HEK293 (cell line): ENCODE measurements at regions not wholly inside any gene's neighbourhood (a gene's known extent, or its start where the extent isn't known, plus 50 kb on each side); places are given as distances from the start of the nearest gene placed in this dataset.
A peak's percentile ranks its signal among the peaks of the same experiment; 100 is the strongest.

Source experiments
- ATF2 ChIP-seq: fragments of 450-650 bp; formaldehyde crosslinking; IDR thresholded peaks from 2 replicates; pipeline ENCODE4 v1.5.1; 2016; ENCODE audit warnings: missing biosample characterization, missing genetic modification characterization, low read depth
- BCL11A ChIP-seq: fragments of 450-650 bp; formaldehyde crosslinking; IDR thresholded peaks from 2 replicates; pipeline ENCODE4 v1.5.1; 2016; ENCODE audit warnings: low read depth, missing biosample characterization, missing genetic modification characterization
- GLI2 ChIP-seq: fragments of 450-650 bp; formaldehyde crosslinking; IDR thresholded peaks from 2 replicates; pipeline ENCODE4; 2017; ENCODE audit warnings: missing biosample characterization, missing genetic modification characterization, low read depth, borderline replicate concordance
- GLIS2 ChIP-seq: fragments of 450-650 bp; formaldehyde crosslinking; IDR thresholded peaks from 2 replicates; pipeline ENCODE4 v1.5.1; 2016; ENCODE audit warnings: missing biosample characterization, missing genetic modification characterization
- HOXA7 ChIP-seq: sonication (generic); formaldehyde crosslinking; IDR thresholded peaks from 2 replicates; pipeline ENCODE4 v1.8.1; 2022; ENCODE audit warnings: missing genetic modification reagents, borderline replicate concordance
- INSM2 ChIP-seq: fragments of 450-650 bp; formaldehyde crosslinking; IDR thresholded peaks from 2 replicates; pipeline ENCODE4 v1.5.1; 2016; ENCODE audit warnings: missing biosample characterization, missing genetic modification characterization
- KLF1 ChIP-seq: fragments of 450-650 bp; formaldehyde crosslinking; IDR thresholded peaks from 2 replicates; pipeline ENCODE4 v1.5.1; 2016; ENCODE audit warnings: missing biosample characterization, missing genetic modification characterization
- TRIM28 ChIP-seq: IDR thresholded peaks from 2 replicates; pipeline ENCODE4 v1.6.1; 2011; ENCODE audit warnings: low read length, control low read depth, borderline replicate concordance
- ZNF114 ChIP-seq: fragments of 450-650 bp; formaldehyde crosslinking; IDR thresholded peaks from 2 replicates; pipeline ENCODE4 v1.5.0; 2017; ENCODE audit warnings: missing biosample characterization, missing genetic modification characterization
- ZNF239 ChIP-seq: fragments of 450-650 bp; formaldehyde crosslinking; IDR thresholded peaks from 2 replicates; pipeline ENCODE4 v1.5.1; 2016; ENCODE audit warnings: missing biosample characterization, missing genetic modification characterization
- ZNF24 ChIP-seq: fragments of 450-650 bp; formaldehyde crosslinking; IDR thresholded peaks from 2 replicates; pipeline ENCODE4 v1.5.1; 2016; ENCODE audit warnings: missing biosample characterization, missing genetic modification characterization
- ZNF341 ChIP-seq: fragments of 450-650 bp; formaldehyde crosslinking; IDR thresholded peaks from 2 replicates; pipeline ENCODE4; 2016; ENCODE audit warnings: low read depth, missing biosample characterization, missing genetic modification characterization
- ZNF354C ChIP-seq: fragments of 450-650 bp; formaldehyde crosslinking; IDR thresholded peaks from 2 replicates; pipeline ENCODE4 v1.5.1; 2016; ENCODE audit warnings: missing biosample characterization, missing genetic modification characterization, low read depth, borderline replicate concordance
- ZNF391 ChIP-seq: fragments of 450-650 bp; formaldehyde crosslinking; IDR thresholded peaks from 2 replicates; pipeline ENCODE4 v1.5.1; 2016; ENCODE audit warnings: low read depth, missing biosample characterization, missing genetic modification characterization, borderline replicate concordance
- ZNF473 ChIP-seq: fragments of 450-650 bp; formaldehyde crosslinking; IDR thresholded peaks from 2 replicates; pipeline ENCODE4 v1.5.1; 2017; ENCODE audit warnings: missing biosample characterization, missing genetic modification characterization
- ZNF510 ChIP-seq: fragments of 450-650 bp; formaldehyde crosslinking; IDR thresholded peaks from 2 replicates; pipeline ENCODE4 v1.5.1; 2018; ENCODE audit warnings: mild to moderate bottlenecking, missing genetic modification characterization, missing biosample characterization; ENCODE audit not compliant: insufficient replicate concordance
- ZNF530 ChIP-seq: fragments of 450-650 bp; formaldehyde crosslinking; IDR thresholded peaks from 2 replicates; pipeline ENCODE4 v1.5.1; 2016; ENCODE audit warnings: low read depth, missing biosample characterization, missing genetic modification characterization
- ZNF621 ChIP-seq: fragments of 450-650 bp; formaldehyde crosslinking; IDR thresholded peaks from 2 replicates; pipeline ENCODE4 v1.5.1; 2017; ENCODE audit warnings: missing biosample characterization, missing genetic modification characterization
- ZNF747 ChIP-seq: fragments of 450-650 bp; formaldehyde crosslinking; IDR thresholded peaks from 2 replicates; pipeline ENCODE4 v1.5.1; 2016; ENCODE audit warnings: missing biosample characterization, missing genetic modification characterization
- ZNF843 ChIP-seq: fragments of 450-650 bp; formaldehyde crosslinking; IDR thresholded peaks from 2 replicates; pipeline ENCODE4 v1.5.1; 2016; ENCODE audit warnings: missing biosample characterization, missing genetic modification characterization
- ZSCAN16 ChIP-seq: fragments of 450-650 bp; formaldehyde crosslinking; IDR thresholded peaks from 2 replicates; pipeline ENCODE4 v1.5.1; 2016; ENCODE audit warnings: missing biosample characterization, missing genetic modification characterization
- ZSCAN23 ChIP-seq: fragments of 450-650 bp; formaldehyde crosslinking; IDR thresholded peaks from 2 replicates; pipeline ENCODE4 v1.5.1; 2016; ENCODE audit warnings: missing biosample characterization, missing genetic modification characterization
- TF ChIP-seq, protein P1 (sequence below): fragments of 450-650 bp; formaldehyde crosslinking; IDR thresholded peaks from 2 replicates; pipeline ENCODE4 v1.5.1; 2017; ENCODE audit warnings: missing biosample characterization, missing genetic modification characterization
- TF ChIP-seq, protein P2 (sequence below): fragments of 450-650 bp; formaldehyde crosslinking; IDR thresholded peaks from 2 replicates; pipeline ENCODE4 v1.5.1; 2017; ENCODE audit warnings: missing biosample characterization, missing genetic modification characterization
- TF ChIP-seq, protein P3 (sequence below): fragments of 450-650 bp; formaldehyde crosslinking; IDR thresholded peaks from 2 replicates; pipeline ENCODE4 v1.5.1; 2016; ENCODE audit warnings: missing biosample characterization, missing genetic modification characterization
- TF ChIP-seq, protein P4 (sequence below): fragments of 450-650 bp; formaldehyde crosslinking; IDR thresholded peaks from 2 replicates; pipeline ENCODE4 v1.5.1; 2016; ENCODE audit warnings: missing biosample characterization, missing genetic modification characterization
- TF ChIP-seq, protein P5 (sequence below): fragments of 450-650 bp; formaldehyde crosslinking; IDR thresholded peaks from 2 replicates; pipeline ENCODE4 v1.5.1; 2016; ENCODE audit warnings: missing biosample characterization, missing genetic modification characterization

GRCh38 chr1:87852410-87853161 is 523.9 kb downstream of the LMO4 start (continued):
- TF ChIP-seq, protein P1, sequence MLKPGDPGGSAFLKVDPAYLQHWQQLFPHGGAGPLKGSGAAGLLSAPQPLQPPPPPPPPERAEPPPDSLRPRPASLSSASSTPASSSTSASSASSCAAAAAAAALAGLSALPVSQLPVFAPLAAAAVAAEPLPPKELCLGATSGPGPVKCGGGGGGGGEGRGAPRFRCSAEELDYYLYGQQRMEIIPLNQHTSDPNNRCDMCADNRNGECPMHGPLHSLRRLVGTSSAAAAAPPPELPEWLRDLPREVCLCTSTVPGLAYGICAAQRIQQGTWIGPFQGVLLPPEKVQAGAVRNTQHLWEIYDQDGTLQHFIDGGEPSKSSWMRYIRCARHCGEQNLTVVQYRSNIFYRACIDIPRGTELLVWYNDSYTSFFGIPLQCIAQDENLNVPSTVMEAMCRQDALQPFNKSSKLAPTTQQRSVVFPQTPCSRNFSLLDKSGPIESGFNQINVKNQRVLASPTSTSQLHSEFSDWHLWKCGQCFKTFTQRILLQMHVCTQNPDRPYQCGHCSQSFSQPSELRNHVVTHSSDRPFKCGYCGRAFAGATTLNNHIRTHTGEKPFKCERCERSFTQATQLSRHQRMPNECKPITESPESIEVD: peak; percentile 60
- TF ChIP-seq, protein P2, sequence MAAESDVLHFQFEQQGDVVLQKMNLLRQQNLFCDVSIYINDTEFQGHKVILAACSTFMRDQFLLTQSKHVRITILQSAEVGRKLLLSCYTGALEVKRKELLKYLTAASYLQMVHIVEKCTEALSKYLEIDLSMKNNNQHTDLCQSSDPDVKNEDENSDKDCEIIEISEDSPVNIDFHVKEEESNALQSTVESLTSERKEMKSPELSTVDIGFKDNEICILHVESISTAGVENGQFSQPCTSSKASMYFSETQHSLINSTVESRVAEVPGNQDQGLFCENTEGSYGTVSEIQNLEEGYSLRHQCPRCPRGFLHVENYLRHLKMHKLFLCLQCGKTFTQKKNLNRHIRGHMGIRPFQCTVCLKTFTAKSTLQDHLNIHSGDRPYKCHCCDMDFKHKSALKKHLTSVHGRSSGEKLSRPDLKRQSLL (tag by site-specific recombination): no peak
- no peak for TF ChIP-seq ZNF341 (tag by site-specific recombination)
- no peak for TF ChIP-seq ZNF239
- TF ChIP-seq ZSCAN16 (tag by site-specific recombination): no peak
- peak; percentile 90 for TF ChIP-seq KLF1
- TF ChIP-seq GLIS2: no peak
- TF ChIP-seq ZNF473 (tag by site-specific recombination): no peak
- TF ChIP-seq ZNF747 (tag by site-specific recombination): no peak
- TF ChIP-seq ZNF621 (tag by site-specific recombination): no peak
- no peak for TF ChIP-seq ZNF510 (tag by site-specific recombination)
- TF ChIP-seq, protein P3, sequence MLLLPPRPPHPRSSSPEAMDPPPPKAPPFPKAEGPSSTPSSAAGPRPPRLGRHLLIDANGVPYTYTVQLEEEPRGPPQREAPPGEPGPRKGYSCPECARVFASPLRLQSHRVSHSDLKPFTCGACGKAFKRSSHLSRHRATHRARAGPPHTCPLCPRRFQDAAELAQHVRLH (tag by site-specific recombination): 0 out of 2 replicates have a peak, but pooled peaks have one; percentile 44
- no peak for TF ChIP-seq ATF2
- no peak for TF ChIP-seq ZNF530 (tag by site-specific recombination)
- TF ChIP-seq, protein P4, sequence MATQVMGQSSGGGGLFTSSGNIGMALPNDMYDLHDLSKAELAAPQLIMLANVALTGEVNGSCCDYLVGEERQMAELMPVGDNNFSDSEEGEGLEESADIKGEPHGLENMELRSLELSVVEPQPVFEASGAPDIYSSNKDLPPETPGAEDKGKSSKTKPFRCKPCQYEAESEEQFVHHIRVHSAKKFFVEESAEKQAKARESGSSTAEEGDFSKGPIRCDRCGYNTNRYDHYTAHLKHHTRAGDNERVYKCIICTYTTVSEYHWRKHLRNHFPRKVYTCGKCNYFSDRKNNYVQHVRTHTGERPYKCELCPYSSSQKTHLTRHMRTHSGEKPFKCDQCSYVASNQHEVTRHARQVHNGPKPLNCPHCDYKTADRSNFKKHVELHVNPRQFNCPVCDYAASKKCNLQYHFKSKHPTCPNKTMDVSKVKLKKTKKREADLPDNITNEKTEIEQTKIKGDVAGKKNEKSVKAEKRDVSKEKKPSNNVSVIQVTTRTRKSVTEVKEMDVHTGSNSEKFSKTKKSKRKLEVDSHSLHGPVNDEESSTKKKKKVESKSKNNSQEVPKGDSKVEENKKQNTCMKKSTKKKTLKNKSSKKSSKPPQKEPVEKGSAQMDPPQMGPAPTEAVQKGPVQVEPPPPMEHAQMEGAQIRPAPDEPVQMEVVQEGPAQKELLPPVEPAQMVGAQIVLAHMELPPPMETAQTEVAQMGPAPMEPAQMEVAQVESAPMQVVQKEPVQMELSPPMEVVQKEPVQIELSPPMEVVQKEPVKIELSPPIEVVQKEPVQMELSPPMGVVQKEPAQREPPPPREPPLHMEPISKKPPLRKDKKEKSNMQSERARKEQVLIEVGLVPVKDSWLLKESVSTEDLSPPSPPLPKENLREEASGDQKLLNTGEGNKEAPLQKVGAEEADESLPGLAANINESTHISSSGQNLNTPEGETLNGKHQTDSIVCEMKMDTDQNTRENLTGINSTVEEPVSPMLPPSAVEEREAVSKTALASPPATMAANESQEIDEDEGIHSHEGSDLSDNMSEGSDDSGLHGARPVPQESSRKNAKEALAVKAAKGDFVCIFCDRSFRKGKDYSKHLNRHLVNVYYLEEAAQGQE (tag by site-specific recombination): no peak
- no peak for TF ChIP-seq BCL11A (tag by site-specific recombination)
- no peak for TF ChIP-seq ZNF24
- TF ChIP-seq GLI2: 0 out of 2 replicates have a peak, but pooled peaks have one; percentile 22
- no peak for TF ChIP-seq HOXA7 (CRISPR knock-in tag)
- TF ChIP-seq ZNF114 (tag by site-specific recombination): no peak
- no peak for TF ChIP-seq ZNF354C (tag by site-specific recombination)
- TF ChIP-seq ZNF391 (tag by site-specific recombination): no peak
- TF ChIP-seq, protein P5, sequence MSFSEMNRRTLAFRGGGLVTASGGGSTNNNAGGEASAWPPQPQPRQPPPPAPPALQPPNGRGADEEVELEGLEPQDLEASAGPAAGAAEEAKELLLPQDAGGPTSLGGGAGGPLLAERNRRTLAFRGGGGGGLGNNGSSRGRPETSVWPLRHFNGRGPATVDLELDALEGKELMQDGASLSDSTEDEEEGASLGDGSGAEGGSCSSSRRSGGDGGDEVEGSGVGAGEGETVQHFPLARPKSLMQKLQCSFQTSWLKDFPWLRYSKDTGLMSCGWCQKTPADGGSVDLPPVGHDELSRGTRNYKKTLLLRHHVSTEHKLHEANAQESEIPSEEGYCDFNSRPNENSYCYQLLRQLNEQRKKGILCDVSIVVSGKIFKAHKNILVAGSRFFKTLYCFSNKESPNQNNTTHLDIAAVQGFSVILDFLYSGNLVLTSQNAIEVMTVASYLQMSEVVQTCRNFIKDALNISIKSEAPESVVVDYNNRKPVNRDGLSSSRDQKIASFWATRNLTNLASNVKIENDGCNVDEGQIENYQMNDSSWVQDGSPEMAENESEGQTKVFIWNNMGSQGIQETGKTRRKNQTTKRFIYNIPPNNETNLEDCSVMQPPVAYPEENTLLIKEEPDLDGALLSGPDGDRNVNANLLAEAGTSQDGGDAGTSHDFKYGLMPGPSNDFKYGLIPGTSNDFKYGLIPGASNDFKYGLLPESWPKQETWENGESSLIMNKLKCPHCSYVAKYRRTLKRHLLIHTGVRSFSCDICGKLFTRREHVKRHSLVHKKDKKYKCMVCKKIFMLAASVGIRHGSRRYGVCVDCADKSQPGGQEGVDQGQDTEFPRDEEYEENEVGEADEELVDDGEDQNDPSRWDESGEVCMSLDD: no peak
- peak; percentile 88 for TF ChIP-seq ZNF843
- no peak for TF ChIP-seq INSM2 (tag by site-specific recombination)
- peak; percentile 85 for TF ChIP-seq TRIM28
- TF ChIP-seq ZSCAN23 (tag by site-specific recombination): no peak
